ENCODE measurements at regions not wholly inside any gene's neighbourhood (a gene's known extent, or its start where the extent isn't known, plus 50 kb on each side); places are given as distances from the start of the nearest gene placed in this dataset.

- TF ChIP-seq CTCF (IDR thresholded peaks at IDR 0.05) (no peak), EP300 (IDR thresholded peaks at IDR 0.05) (no peak), POLR2A (IDR thresholded peaks at IDR 0.05) (no peak)
Measured at GRCh38 chr10:124162774-124163354, 69.5 kb upstream of the CHST15 start.
